Fibroblast of pulmonary artery (primary cell): ENCODE measurements at regions not wholly inside any gene's neighbourhood (a gene's known extent, or its start where the extent isn't known, plus 50 kb on each side); places are given as distances from the start of the nearest gene placed in this dataset.

Experiments used
- DNase-seq: peaks from one replicate; pipeline ENCODE4 v3.0.0-alpha.2; 2010; ENCODE audit warnings: low read depth
- H3K4me3 ChIP-seq: replicated peaks from 2 replicates; pipeline ENCODE4 v1.5.1; 2011; ENCODE audit warnings: low read depth, mild to moderate bottlenecking, control low read depth, low read length, moderate library complexity
- CTCF ChIP-seq: IDR thresholded peaks from 2 replicates; pipeline ENCODE4 v1.5.1; 2011; ENCODE audit warnings: mild to moderate bottlenecking, control low read depth, low read length, inconsistent platforms; ENCODE audit errors: missing control alignments

DNA sequence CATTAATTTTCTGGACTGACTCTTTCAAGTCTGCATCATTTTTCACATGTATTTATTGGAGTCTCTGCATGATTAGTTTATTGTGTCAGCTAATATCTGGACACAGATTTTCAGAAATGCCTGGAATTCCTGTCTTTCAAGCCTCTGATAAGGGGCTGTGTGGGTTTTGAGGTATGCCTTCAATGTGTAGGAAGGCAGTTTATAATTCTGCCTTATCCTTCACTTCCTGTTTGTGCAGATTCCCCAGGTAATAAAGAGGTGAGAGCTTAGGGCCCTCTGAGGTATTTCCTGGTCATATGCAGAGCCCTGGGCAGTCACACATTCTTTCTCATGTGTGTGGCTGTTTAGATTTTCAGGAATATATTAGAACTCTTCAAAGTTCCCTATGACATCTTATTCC, 79.4 kb upstream of the PRKCQ start:
- no peak for DNase-seq
- TF ChIP-seq CTCF: no peak
- no peak overlapping the region for H3K4me3 ChIP-seq

- H3K4me3 ChIP-seq: no peak overlapping the region
- TF ChIP-seq CTCF: no peak
- DNase-seq: no peak
These were observed 77.6 kb upstream of the PRKCQ start for GRCh38 chr10:6657669-6658068.

DNA sequence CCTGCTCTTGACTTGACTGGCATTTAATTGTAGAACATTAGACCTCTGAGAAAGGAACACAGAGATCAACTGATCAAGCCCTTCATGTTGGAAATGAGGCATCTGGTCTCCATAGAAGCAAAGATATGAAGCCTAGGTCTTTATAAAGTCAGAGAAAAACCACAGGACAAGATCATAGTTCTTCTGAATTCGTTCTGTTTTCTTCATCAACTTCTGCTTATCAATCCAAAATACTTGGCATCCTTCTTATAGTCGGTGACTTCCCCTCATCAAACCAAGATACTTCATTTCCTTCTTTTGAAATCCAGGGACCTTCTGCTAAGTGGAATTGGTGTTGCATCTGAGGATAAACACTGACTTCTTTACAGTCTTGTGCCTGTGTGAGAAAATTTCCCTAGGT, 77.1 kb upstream of the PRKCQ start:
- DNase-seq: no peak

DNA sequence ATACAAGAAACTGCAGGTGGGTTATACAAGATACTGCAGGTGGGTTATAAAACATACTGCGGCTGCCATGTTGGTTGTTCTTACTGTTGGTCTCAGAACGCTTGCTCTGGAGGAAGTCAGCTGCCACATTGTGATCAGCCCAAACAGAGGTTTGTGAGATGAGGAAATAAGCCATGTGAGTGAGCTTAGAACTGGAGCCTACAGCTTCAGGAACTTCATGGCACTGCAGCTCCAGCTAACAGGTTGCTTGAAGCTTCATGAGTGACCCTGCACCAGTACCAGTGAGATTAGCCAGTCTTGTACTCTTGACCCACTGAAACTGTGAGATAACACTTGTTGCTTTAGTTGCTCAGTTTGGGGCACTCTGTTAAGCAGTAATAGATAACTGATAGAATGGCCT, 74.5 kb upstream of the PRKCQ start:
- TF ChIP-seq CTCF: no peak
- no peak overlapping the region for H3K4me3 ChIP-seq
- no peak for DNase-seq

More for the DNA sequence above, 77.1 kb upstream of the PRKCQ start:
- no peak overlapping the region for H3K4me3 ChIP-seq
- no peak for TF ChIP-seq CTCF

- no peak for DNase-seq
- no peak for TF ChIP-seq CTCF
- H3K4me3 ChIP-seq: no peak overlapping the region
These were observed 70.5 kb upstream of the PRKCQ start for GRCh38 chr10:6650586-6650985.

GRCh38 chr10:6649903-6650302, 69.8 kb upstream of the PRKCQ start:
- no peak overlapping the region for H3K4me3 ChIP-seq
- no peak for DNase-seq
- TF ChIP-seq CTCF: no peak

GRCh38 chr10:6648894-6649720, 69.0 kb upstream of the PRKCQ start:
- TF ChIP-seq CTCF: no peak
- no peak for DNase-seq
- H3K4me3 ChIP-seq: no peak overlapping the region
